Cerebellar cortex (tissue), 1 donor: ENCODE measurements at regions not wholly inside any gene's neighbourhood (a gene's known extent, or its start where the extent isn't known, plus 50 kb on each side); places are given as distances from the start of the nearest gene placed in this dataset.
"Not testable (repeated sequence)": the region's sequence is repeated elsewhere in the genome, so short reads cannot be mapped to it uniquely, and the experiment has no call there.

Source experiments
- DNase-seq: peaks from one replicate; pipeline ENCODE4 v3.0.0-alpha.2; 2015; ENCODE audit warnings: low spot score

DNA sequence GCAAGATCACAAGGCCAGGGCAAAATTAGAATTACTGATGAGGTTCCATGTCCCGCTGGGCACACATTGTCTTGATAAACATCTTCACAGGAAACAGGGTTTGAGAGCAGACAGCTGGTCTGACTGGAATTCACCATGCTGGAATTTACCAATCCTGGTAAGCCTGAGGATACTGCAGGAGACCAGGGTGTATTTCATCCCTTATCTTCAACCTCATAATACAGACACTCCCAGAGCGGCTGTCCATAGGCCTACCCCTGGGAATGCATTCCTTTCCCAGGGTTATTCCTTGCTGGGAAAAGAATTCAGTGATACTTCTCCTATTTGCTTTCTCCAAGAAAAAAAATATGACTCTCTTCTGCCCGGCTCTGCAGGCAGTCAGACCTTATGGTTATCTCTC, 875.1 kb upstream of the ACVR2A start:
- DNase-seq, result not testable (repeated sequence)

DNA sequence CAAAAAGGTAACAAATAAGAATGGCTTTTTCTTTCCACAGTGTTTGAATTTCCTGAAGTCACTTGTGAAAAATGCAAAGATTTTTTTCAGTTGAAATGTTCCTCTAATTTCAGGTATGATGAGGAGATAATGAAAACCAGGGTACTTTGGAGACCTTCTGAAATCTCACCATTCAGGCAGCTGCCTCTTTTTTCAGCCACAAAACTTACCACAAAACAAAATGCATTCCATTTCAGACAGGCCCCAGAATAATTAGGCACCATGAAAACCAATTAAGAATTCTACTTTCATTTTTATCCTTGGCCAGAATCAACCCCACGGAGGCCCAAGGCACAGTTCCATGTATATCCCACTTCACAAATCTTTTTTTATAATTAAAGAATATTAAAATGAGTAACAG, 880.3 kb upstream of the ACVR2A start:
- no peak for DNase-seq

DNA sequence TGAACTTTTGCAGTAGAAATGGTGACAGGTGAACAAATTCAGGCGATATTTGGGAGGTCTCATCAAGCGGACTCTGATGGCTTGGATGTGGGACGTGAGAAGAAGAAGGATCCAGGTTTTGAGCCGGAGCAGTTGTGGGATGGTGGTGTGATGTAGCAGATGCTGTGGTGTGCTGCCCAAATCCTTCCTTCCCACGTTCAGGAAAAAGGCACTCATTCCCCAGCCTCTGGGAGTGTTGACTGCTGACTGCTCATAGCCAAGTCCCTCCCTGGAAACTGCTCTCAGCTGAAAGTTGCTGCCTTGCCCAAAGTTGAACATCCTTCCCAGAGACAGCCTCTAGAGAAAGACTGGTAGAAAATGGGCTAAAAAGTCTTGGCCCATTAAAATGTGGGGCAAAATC, 890.3 kb upstream of the ACVR2A start:
- no peak for DNase-seq

DNA sequence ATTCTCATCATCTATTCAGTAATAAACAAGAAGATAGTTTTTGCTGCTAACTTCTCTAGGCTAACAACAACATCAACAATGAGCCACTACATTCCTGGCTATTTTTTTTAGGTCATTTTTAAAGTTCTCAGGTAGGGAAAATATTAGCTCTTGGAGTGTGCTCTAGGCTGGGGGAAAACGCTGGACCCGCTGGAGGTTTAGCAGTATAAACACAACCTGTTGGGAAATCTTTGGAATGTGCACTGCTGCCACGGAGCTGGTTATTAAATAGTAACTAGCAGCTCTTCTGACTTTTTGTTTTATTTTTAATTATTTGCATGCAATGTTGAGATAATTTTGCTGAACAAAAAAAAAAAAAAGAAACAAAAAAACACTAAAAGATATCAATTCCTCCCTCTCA, 892.1 kb upstream of the ACVR2A start:
- DNase-seq, result no peak

DNA sequence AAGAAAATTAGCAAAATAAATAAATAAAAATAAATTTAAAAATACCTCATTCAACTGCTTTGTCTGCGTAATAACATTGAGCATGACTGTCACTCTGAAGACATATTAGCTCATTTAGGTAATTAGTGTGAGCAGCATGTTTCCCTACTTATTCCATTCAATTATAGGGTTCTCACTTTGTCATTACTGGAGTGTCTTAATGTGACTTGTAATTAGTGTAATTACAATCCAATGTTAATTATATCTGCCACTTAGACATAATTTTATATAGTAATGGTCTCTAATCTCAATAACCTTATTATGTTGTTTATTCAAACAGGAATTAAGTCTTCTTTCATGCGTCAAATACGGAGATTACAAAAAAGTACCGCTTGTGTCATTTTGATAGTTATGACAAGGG, 893.9 kb upstream of the ACVR2A start:
- DNase-seq, result no peak

DNA sequence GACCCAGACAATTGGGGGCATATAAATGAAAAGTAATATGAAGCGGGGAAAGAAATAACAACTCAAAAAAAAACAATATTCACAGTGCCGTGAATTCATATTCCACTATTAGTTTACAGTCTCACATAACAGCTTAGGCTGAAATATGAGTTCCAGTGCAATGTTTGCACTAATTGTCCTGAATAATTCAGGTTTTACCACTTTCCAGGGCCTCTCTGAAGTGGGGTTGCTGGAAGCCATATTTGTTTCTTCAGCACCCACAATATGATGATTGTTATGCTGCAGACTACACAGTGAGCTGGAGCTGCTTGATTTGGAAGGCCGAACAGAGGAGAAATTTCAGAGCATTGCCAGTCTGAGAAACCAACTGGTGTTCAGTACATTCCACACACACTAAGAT, 894.5 kb upstream of the ACVR2A start:
- no peak for DNase-seq

DNA sequence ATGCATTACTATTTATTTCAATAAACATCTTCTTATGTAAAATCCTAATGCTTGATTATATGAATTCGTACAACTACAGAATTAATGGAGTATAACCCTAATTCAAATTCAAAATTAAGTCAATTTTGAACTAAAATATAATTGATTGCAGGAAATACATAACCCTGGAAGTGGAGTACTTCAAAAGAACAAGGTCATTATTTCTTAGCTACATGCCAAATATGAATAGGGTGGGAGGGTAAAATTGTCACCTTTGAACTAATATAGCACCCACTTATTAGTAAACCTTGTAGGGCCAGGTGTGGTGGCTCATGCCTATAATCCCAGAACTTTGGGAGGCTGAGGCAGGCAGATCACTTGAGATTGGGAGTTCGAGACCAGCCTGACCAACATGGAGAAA, 895.4 kb upstream of the ACVR2A start:
- no peak for DNase-seq

DNA sequence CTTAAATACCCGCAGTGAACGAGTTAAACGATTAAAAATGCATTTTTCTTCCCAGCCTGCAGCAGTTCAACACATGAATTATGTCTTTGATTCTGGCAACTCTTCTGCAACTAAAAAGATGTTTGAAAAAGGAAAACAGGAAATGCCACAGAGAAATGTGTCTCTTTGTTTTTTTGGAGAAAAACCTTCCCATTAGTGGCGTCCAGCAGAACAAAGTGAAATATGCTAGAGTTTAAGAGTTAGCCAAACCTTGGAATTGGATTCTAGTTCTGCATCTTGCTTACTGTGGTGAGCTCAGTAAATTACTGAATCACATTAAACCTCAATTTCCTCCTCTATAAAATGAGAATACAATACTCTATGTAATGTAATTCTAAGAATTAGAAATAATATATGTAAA, 900.2 kb upstream of the ACVR2A start:
- no peak for DNase-seq

DNA sequence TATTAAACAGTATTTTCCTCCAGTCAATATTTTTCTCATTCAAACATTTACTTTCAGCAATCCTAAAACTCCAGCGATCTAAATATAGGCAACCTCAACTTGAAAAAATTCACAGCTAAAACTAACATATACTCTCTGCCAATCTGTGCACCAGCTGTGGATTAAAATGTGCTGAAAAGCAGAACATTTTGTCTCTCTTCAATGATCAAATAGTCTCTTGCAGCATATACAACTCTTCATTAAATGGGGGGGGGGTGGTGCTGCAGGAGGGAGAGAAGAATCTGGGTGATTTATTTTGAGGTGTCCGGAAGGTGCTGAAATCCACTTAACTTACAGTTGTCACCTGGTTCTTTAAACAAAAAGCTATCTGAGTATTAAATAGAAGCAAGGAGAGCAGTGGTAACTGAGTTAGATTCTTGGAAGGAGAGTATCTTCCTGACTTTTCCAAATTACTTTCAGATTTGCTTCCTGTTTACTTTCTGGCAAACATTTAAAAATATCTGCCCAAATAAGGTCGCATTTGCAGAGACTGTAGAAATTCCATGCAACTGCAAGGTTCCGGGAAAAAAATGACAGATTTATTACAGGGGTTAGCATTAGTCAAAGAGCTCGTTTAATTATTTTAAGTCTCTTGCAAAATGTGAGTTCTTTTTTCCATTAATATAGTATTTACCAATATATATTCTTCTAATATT, 904.7 kb upstream of the ACVR2A start:
- no peak for DNase-seq

DNA sequence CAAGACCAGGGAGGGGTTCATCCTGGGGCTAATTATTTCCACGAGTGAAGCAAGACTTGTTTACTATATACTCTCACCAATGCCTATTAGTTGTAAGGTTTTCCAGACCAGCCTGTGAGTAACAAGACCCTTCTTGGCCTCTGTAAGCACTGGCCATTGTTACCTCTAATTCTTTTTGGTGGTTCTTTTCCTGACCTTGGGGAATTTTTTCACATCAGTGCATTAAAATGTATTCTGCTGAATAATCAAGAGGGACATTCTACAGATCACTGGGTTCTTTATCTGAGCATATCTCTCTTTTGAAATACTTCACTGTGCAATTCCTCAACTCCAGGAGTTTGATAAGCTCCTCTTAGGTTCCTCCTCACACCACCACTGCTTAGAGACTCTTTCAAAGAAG, 909.9 kb upstream of the ACVR2A start:
- DNase-seq, result no peak

DNA sequence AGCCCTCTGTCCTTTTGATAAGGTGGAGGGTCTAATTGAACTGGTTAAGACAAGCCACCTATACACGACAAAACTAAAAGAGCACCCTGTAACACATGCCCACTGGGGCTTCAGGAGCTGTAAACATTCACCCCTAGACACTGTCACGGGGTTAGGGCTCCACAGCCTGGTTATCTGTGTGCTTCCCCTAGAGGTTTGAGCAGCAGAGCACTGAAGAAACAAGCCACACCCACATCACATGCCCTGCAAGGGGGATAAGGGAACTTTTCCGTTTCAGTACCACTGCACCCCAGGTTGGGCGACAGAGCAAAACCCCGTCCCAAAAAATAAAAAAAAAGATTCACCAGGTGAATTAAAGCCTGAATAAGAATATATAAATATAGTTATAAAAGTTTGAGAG, 913.7 kb upstream of the ACVR2A start:
- no peak for DNase-seq

DNA sequence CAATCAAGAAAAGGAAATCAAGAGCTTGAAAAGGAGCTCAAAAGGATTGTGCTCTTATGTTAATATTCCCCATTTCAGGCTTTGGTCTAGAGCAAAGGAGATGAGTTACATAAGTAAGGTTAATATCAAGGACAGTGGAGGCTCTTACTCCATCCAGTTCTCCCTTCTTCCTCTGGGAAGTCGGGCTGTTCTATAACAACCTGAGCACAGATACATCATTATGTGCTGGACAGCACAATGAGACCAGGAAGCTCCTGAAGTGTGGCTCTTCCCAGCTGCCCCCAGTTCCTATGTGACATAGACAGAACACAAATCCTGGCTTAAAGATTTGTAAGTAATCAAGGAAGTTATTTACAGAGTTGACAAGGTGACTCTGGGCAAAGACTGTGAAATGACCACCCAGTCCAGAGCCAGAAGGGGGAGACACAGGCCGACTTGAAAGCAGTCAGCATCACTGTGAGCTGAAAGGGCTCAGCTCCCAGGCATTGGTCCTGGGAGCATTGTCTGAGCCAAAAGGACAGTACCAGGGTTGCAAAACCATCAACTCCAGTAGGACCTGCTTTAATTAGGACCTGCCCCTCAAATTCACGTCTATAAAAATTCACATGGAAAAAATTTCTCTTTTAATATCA, 917.6 kb upstream of the ACVR2A start:
- DNase-seq, result peak; percentile 27

DNA sequence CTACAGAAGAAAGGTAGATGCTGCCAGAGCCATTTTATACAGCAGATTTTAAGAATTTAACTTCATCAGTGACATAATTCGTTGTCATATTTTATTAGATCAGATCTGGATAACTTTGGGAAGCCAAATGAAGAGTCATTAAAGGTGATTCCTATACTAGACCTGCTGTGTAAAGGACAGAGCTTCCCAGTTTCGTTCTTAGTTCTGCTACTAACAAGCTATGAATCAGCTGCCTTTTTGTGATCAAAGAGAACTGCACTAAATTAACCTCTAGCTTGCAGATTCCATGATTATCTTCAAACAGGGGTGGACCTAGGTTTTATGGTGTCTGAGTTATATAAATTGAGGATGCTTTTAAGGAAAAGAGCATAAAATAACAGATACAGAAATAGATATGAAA, 926.5 kb upstream of the ACVR2A start:
- no peak for DNase-seq

DNA sequence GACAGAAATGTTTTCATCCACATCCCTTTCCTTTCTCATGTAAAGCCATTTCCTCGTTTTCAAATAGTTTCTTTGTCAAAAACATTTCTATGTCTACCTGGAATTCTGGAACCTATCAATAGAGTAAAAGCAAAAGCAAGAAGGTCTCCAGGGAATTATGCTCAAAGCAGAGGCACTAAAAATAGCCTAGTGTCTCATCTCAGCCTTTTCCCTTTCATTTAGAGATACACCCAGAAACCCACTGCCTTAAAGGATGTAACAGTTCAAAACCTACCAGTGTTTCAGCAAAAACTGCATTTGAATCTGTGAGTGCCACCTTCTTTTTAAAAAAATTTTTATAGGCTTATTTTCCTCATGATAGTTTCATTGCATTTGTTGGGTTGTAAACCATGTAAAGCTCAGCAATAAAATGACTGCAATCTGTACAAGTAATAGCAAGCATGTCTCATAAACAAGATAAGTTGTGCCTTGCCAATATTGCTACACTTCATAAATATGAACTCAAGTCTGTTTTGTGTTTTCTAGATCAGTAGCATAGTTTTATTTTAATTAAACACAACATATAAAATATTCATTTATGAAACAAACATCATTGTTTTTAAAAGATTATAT, 927.3 kb upstream of the ACVR2A start:
- no peak for DNase-seq

DNA sequence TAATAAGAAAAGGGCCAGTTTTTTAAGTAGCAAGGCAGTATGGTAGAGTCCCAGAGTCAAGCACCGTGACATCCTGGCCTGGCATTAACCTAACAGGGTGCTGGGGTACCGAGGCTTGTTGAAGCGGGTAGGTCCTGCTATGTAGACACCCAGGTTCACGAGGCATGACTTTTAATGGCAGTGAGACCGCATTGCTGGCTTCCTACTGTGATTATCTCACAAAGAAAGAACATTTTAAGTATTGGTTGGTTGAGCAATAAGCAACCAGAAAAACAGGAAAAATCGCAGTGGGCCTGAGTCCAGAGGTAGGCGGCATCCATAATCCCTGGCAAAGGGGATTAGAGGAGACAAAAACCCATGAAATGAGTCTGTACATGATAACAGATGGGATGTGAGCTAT, 927.9 kb upstream of the ACVR2A start:
- no peak for DNase-seq

DNA sequence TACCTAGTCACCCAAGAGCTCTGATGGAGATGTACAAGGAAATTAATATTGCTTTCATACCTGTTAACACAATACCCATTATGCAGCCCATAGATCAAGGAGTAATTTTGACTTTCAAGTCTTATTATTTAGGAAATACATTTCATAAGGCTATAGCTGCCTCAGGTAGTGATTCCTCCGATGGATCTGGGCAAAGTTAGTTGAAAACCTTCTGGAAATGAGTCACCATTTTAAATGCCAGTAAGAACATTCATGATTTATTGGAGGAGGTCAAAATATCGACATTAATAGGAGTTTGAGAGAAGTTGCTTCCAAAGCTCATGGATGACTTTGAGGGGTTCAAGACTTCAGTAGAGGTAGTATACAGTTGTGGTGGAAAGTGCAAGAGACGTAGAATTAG, 931.4 kb upstream of the ACVR2A start:
- no peak for DNase-seq

DNA sequence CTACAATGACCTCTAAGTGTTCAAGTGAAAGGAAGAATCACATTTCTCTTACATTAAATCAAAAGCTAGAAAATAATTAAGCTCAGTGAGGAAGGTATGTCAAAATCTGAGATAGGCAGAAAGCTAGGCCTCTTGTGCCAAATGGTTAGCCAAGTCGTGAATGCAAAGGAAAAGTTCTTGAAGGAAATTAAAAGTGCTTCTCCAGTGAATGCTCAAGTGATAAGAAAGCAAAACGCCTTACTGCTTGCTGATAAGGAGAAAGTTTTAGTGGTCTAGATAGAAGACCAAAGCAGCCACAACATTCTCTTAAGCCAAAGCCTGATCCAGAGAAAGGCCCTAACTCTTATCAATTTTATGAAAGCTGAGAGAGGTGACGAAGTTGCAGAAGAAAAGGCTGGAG, 932.3 kb upstream of the ACVR2A start:
- no peak for DNase-seq

DNA sequence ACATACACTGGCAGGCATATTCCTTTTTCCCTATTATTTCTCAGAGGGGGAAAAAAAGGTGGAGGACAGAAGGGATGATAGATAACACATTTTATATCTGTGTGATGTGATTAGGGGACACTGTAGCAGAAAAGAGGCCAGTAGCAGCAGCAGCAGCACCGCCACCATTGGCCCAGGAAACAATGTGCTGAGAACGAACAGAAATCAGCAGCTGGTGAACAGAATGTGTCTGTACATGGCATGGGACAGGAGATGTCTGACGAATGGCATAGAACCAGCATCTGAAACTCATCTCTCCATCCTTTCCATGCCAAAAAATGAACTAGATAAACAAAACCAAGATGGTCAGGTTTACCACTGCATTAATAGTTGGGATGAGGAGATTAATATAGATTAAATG, 936.1 kb upstream of the ACVR2A start:
- no peak for DNase-seq

DNA sequence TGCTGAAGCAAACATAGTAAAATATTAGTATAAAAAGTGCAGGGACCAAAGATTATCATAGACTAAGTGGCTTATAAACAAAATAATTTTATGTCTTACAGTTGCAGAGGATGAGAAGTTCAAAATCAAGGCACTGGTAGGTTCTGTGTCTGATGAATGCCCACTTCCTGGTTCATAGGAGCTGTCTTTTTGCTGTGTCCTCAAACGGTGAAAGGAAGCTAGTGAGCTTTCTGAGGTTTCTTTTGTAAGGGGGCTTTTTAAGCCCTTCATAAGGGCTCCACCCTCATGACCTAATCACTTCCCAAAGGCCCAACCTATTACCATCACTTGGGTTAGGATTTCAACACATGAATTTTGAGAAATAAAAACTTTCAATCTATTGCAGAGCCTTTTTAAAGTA, 946.7 kb upstream of the ACVR2A start:
- no peak for DNase-seq

DNA sequence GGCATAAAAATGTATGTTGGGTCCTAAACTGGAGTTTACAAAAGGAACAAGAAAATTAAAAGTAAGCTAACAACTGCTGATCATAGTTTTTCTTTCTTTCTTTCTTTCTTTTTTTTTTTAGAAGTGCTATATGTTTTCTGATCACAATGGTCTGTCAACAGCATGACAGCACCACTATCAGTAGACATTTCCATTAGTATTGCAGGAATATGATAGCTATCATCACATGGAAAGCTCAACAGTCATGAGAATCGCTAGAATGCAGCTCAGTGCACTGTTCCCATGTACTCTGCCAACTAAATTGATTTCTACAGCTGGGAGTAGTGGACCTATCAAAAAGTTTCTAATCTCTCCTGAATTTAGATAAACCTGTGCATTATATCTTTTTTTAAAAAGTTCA, 950.3 kb upstream of the ACVR2A start:
- DNase-seq, result no peak

DNA sequence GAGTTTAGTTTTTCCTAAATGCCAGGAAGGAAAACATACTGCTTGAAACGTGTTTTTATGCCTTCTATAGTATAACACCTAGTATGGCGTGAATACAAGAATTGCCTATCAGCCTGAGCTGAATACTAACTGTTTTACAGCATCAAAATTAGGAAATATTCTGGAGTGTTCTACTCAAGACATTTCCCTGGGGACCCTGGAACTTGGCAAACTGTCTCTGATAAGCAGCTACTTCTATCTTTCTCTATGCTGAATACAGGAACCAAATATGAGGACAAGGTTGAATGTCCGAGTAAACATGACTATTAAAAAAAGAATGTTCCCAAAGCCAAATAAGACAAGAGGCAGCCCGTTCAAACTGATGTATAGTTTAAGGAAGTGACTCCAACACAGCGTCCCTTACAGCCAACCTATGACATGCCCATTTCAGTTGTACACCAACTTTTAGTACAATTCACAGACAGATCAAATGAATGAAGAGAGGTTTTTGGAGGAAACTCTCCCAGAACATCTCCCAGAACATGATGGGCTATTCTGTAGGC, 951.3 kb upstream of the ACVR2A start:
- DNase-seq, result no peak

DNA sequence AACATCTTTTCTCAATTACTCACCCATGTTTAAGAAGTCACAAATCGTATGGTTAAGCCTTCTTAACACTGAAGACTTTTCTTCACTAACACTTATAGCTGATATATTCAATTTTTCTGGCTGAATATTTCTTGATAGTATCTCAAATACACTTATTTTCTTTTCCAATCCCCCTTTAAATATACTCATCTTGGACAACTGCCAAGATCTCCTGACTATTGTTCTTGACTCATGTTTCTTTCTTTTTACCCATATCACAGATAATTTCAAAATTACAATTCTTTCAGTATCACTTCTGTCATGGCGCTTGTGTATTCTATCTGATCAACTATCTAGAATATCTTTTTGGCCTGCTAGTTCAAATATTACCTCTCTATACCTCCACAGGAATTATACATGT, 954.3 kb upstream of the ACVR2A start:
- DNase-seq, result no peak

DNA sequence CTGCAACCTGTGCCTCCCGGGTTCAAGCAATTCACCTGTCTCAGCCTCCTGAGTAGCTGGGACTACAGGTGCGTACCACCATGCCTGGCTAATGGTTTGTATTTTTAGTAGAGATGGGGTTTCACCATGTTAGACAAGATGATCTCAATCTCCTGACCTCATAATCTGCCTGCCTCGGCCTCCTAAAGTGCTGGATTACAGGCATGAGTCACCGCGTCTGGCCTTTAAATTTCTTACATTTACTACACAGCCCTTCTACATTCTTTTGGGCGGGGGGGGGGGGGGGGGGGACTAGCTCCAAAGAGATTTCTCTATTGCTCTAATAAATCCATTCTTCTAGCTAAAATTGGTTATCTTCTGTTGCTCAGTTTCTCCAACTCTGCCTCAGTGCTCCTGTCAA, 964.9 kb upstream of the ACVR2A start:
- DNase-seq, result no peak

DNA sequence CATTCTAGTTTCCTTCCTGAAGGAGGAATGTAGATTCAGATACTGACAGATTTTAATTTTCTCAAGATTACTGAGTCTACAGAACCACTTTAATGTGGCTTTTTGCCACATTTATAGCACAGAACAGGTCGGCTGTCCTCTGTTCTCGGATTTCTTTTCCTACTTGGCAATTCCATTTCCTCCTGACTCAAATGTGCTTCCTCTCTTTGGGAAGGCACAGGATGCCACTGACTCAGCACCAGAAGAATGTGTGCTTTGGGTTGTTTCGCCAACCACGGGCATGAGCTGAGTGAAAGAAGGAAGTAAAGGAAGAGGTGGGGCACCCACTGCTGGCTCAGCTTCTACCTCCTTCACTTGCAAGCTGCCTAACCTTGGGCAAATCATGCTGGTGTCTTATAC, 970.6 kb upstream of the ACVR2A start:
- no peak for DNase-seq
